DOHH2 (cell line): ENCODE measurements at regions not wholly inside any gene's neighbourhood (a gene's known extent, or its start where the extent isn't known, plus 50 kb on each side); places are given as distances from the start of the nearest gene placed in this dataset.
A peak's percentile ranks its signal among the peaks of the same experiment; 100 is the strongest.

Source experiments
- H3F3A ChIP-seq: fragments of 200-600 bp; sonication (generic), shearing (Covaris generic); 2 replicates; pipeline ENCODE4 v1.6.0; 2016; ENCODE audit warnings: antibody characterized with exemption, mild to moderate bottlenecking; ENCODE audit not compliant: control insufficient read depth, insufficient read depth
- H3K27ac ChIP-seq: fragments of 200-600 bp; sonication (generic); 2 replicates; pipeline ENCODE4 v1.5.1; 2014; ENCODE audit warnings: low read depth, mild to moderate bottlenecking, low read length, moderate library complexity
- H3K27me3 ChIP-seq: fragments of 200-600 bp; sonication (generic); 2 replicates; pipeline ENCODE4 v1.6.1; 2014; ENCODE audit warnings: mild to moderate bottlenecking, low read length, mixed read lengths; ENCODE audit not compliant: control insufficient read depth
- H3K36me3 ChIP-seq: fragments of 200-600 bp; sonication (generic); 2 replicates; pipeline ENCODE4 v1.6.1; 2014; ENCODE audit warnings: mild to moderate bottlenecking, low read length, moderate library complexity, mixed read lengths; ENCODE audit not compliant: control insufficient read depth
- H3K4me1 ChIP-seq: fragments of 200-600 bp; sonication (generic); 2 replicates; pipeline ENCODE4 v1.6.1; 2014; ENCODE audit warnings: mild to moderate bottlenecking, low read length, mixed read lengths; ENCODE audit not compliant: control insufficient read depth
- H3K4me2 ChIP-seq: fragments of 200-600 bp; sonication (generic); 2 replicates; pipeline ENCODE4 v1.6.0; 2014; ENCODE audit warnings: mild to moderate bottlenecking, low read length, moderate library complexity
- H3K4me3 ChIP-seq: fragments of 200-600 bp; sonication (generic); 2 replicates; pipeline ENCODE4 v1.5.1; 2014; ENCODE audit warnings: mild to moderate bottlenecking, low read length, mixed read lengths
- H3K79me2 ChIP-seq: fragments of 200-600 bp; sonication (generic); 2 replicates; pipeline ENCODE4 v1.6.1; 2014; ENCODE audit warnings: mild to moderate bottlenecking, low read length, mixed read lengths; ENCODE audit not compliant: control insufficient read depth
- H3K9me2 ChIP-seq: fragments of 200-600 bp; sonication (generic); replicated peaks from 2 replicates; pipeline ENCODE4 v1.6.1; 2014; ENCODE audit warnings: mild to moderate bottlenecking, low read length, mixed read lengths; ENCODE audit not compliant: control insufficient read depth
- H3K9me3 ChIP-seq: fragments of 200-600 bp; sonication (generic); 2 replicates; pipeline ENCODE4 v1.6.1; 2014; ENCODE audit warnings: antibody characterized with exemption, low read length, mixed read lengths; ENCODE audit not compliant: control insufficient read depth, insufficient read depth
- H4K20me1 ChIP-seq: fragments of 200-600 bp; sonication (generic); 2 replicates; pipeline ENCODE4 v1.6.0; 2014; ENCODE audit warnings: low read depth, mild to moderate bottlenecking, antibody characterized with exemption, low read length, moderate library complexity; ENCODE audit not compliant: control insufficient read depth, insufficient read depth
- EZH2phosphoT487 ChIP-seq: fragments of 200-600 bp; sonication (generic); IDR thresholded peaks from 2 replicates; pipeline ENCODE4 v1.6.1; 2017; ENCODE audit warnings: borderline replicate concordance, mild to moderate bottlenecking, antibody characterized with exemption, low read length, moderate library complexity, mixed read lengths
- TF ChIP-seq, protein P1 (sequence below): fragments of 200-600 bp; sonication (generic); IDR thresholded peaks from one replicate; pipeline ENCODE4 v1.5.1; 2014; ENCODE audit warnings: antibody characterized with exemption, mild to moderate bottlenecking, low read depth, low read length; ENCODE audit not compliant: poor library complexity, severe bottlenecking

- Histone ChIP-seq H3K27ac (no peak overlapping the region), H3K9me2 (no peaks in the 10 kb centered on the region), H3K4me3 (no peak overlapping the region), H3K27me3 (no peaks in the 10 kb centered on the region), H4K20me1 (no peaks in the 10 kb centered on the region), H3K79me2 (no peaks in the 10 kb centered on the region), H3K4me2 (no peak overlapping the region), H3K9me3 (peaks cover 11% of the 10 kb centered on the region; the same call in 1 of the 2 replicates), H3K4me1 (peaks cover 4% of the 10 kb centered on the region; the same call in 1 of the 2 replicates), H3K36me3 (peaks cover 3% of the 10 kb centered on the region), H3F3A (no peaks in the 10 kb centered on the region)
- no peak for TF ChIP-seq EZH2phosphoT487
- TF ChIP-seq, protein P1, sequence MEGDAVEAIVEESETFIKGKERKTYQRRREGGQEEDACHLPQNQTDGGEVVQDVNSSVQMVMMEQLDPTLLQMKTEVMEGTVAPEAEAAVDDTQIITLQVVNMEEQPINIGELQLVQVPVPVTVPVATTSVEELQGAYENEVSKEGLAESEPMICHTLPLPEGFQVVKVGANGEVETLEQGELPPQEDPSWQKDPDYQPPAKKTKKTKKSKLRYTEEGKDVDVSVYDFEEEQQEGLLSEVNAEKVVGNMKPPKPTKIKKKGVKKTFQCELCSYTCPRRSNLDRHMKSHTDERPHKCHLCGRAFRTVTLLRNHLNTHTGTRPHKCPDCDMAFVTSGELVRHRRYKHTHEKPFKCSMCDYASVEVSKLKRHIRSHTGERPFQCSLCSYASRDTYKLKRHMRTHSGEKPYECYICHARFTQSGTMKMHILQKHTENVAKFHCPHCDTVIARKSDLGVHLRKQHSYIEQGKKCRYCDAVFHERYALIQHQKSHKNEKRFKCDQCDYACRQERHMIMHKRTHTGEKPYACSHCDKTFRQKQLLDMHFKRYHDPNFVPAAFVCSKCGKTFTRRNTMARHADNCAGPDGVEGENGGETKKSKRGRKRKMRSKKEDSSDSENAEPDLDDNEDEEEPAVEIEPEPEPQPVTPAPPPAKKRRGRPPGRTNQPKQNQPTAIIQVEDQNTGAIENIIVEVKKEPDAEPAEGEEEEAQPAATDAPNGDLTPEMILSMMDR = no peak
These were observed 204.6 kb upstream of the ANO3 start for GRCh38 chr11:26127336-26127735.

- H3F3A ChIP-seq = no peaks in the 10 kb centered on the region
- peaks cover 14% of the 10 kb centered on the region for H3K36me3 ChIP-seq
- no peak overlapping the region for H3K4me3 ChIP-seq
- no peak overlapping the region for H3K27ac ChIP-seq
- no peaks in the 10 kb centered on the region for H3K27me3 ChIP-seq
- H4K20me1 ChIP-seq = no peaks in the 10 kb centered on the region
- H3K79me2 ChIP-seq = no peaks in the 10 kb centered on the region
- TF ChIP-seq EZH2phosphoT487 = no peak
- TF ChIP-seq, protein P1 = no peak
- peaks cover 34% of the 10 kb centered on the region for H3K4me1 ChIP-seq
- peaks cover 8% of the 10 kb centered on the region; the same call in 1 of the 2 replicates for H3K9me3 ChIP-seq
- no peak overlapping the region for H3K4me2 ChIP-seq
- H3K9me2 ChIP-seq = no peaks in the 10 kb centered on the region
These were observed 200.5 kb upstream of the ANO3 start for GRCh38 chr11:26131406-26131805.

- Histone ChIP-seq H3K79me2 (no peaks in the 10 kb centered on the region), H3K4me3 (peak overlapping the region; percentile 39; the same call in 1 of the 2 replicates), H3K9me2 (no peaks in the 10 kb centered on the region), H3K4me1 (peaks cover 39% of the 10 kb centered on the region), H3K36me3 (peaks cover 14% of the 10 kb centered on the region), H4K20me1 (no peaks in the 10 kb centered on the region), H3K27me3 (no peaks in the 10 kb centered on the region), H3K4me2 (peak overlapping the region; percentile 36), H3K27ac (peak overlapping the region; percentile 52), H3F3A (no peaks in the 10 kb centered on the region), H3K9me3 (peaks cover 3% of the 10 kb centered on the region; the same call in 1 of the 2 replicates)
- TF ChIP-seq EZH2phosphoT487 = no peak
- TF ChIP-seq, protein P1 = no peak
These were observed 197.9 kb upstream of the ANO3 start for GRCh38 chr11:26134053-26134452.
